ENCODE measurements at regions not wholly inside any gene's neighbourhood (a gene's known extent, or its start where the extent isn't known, plus 50 kb on each side); places are given as distances from the start of the nearest gene placed in this dataset.

DNA sequence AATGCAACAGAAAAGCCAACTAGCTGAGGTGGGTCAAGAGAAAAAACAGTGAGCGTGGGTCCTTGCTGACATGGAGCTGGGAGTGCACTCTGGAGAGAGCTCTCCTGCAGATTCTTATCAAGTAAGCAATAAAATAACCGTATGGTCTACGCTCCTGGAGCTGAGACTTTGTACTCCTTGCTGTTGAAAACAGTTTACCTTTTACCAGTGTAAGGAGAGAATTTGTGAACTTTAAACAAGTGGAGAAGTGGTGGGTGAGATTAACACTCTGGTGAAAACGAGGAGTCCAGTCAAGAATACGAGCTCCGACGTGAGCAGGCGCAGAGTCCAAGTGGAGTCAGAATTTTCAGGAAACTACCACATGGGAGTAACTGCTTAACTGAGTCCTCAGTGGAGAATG is 156.1 kb upstream of the ERCC6L2 start:
- no peak for DNase-seq
- H3K36me3 ChIP-seq, result no peaks in the 10 kb centered on the region
- no peaks in the 10 kb centered on the region for H3K27me3 ChIP-seq
- intact Hi-C loops (cut with DNase I; ENCODE audit: low total_unique reads) (no loop called here), in situ Hi-C loops (cut with MboI; ENCODE audit: low sequenced_read_pairs in 4 of 4) (no loop called here)
- no peaks in the 10 kb centered on the region for H3K9me3 ChIP-seq
- TF ChIP-seq, protein P1, sequence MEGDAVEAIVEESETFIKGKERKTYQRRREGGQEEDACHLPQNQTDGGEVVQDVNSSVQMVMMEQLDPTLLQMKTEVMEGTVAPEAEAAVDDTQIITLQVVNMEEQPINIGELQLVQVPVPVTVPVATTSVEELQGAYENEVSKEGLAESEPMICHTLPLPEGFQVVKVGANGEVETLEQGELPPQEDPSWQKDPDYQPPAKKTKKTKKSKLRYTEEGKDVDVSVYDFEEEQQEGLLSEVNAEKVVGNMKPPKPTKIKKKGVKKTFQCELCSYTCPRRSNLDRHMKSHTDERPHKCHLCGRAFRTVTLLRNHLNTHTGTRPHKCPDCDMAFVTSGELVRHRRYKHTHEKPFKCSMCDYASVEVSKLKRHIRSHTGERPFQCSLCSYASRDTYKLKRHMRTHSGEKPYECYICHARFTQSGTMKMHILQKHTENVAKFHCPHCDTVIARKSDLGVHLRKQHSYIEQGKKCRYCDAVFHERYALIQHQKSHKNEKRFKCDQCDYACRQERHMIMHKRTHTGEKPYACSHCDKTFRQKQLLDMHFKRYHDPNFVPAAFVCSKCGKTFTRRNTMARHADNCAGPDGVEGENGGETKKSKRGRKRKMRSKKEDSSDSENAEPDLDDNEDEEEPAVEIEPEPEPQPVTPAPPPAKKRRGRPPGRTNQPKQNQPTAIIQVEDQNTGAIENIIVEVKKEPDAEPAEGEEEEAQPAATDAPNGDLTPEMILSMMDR (IDR thresholded peaks at IDR 0.05 in 4 of 5, conservative IDR thresholded peaks at IDR 0.05 in 1 of 5), result no peak
- TF ChIP-seq POLR2A (IDR thresholded peaks at IDR 0.05), result no peak
- H3K4me3 ChIP-seq, result no peak overlapping the region
- H3K4me1 ChIP-seq, result no peaks in the 10 kb centered on the region
- no peak for ATAC-seq
- H3K27ac ChIP-seq, result no peak overlapping the region

GRCh38 chr9:95718263-95718662 is 157.2 kb upstream of the ERCC6L2 start:
- Histone ChIP-seq H3K27me3 (no peaks in the 10 kb centered on the region), H3K9me3 (no peaks in the 10 kb centered on the region), H3K36me3 (no peaks in the 10 kb centered on the region), H3K4me1 (no peaks in the 10 kb centered on the region), H3K27ac (no peak overlapping the region), H3K4me3 (no peak overlapping the region)
- ATAC-seq (no peak), DNase-seq (no peak)
- no peak for TF ChIP-seq POLR2A (IDR thresholded peaks at IDR 0.05)
- TF ChIP-seq, protein P1 (IDR thresholded peaks at IDR 0.05 in 4 of 5, conservative IDR thresholded peaks at IDR 0.05 in 1 of 5), result no peak
- in situ Hi-C loops (cut with MboI; ENCODE audit: low sequenced_read_pairs in 4 of 4), result no loop called here
- intact Hi-C loops (cut with DNase I; ENCODE audit: low total_unique reads), result no loop called here

DNA sequence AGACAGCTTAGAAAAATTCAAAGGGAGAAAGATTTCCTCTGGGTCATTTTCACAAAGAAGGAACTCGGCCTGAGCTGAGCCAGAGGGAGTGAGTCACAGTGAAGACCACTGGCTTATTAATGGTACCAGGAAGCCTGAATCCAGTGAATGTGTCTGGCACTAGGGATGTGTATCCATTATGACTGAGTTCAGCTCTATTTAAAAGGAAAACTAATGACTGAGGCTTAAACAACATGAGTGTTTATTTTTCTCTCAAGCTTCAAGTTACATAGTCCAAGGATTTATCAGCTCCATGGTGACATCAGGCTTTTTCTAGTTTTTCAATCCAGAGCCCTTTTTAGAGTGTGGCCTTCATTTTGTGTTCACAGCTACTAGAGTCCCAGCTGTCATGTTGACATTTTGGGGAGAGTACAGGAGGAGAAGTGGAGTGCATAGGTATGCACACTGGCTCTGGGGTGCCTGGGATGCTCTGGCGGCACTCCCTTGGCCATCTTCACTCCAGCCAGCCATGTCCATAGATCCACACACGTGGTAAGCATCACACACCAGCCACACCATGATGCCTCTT is 159.5 kb upstream of the ERCC6L2 start:
- intact Hi-C loops (cut with DNase I; ENCODE audit: low total_unique reads), result no loop called here
- ATAC-seq (no peak), DNase-seq (no peak)
- Histone ChIP-seq H3K27ac (no peak overlapping the region), H3K27me3 (no peaks in the 10 kb centered on the region), H3K36me3 (no peaks in the 10 kb centered on the region), H3K4me1 (no peaks in the 10 kb centered on the region), H3K9me3 (no peaks in the 10 kb centered on the region), H3K4me3 (no peak overlapping the region)
- in situ Hi-C loops (cut with MboI; ENCODE audit: low sequenced_read_pairs in 4 of 4), result no loop called here
- TF ChIP-seq, protein P1 (IDR thresholded peaks at IDR 0.05 in 4 of 5, conservative IDR thresholded peaks at IDR 0.05 in 1 of 5), result no peak
- no peak for TF ChIP-seq POLR2A (IDR thresholded peaks at IDR 0.05)

GRCh38 chr9:95710446-95710845 is 165.0 kb upstream of the ERCC6L2 start:
- Histone ChIP-seq H3K4me3 (no peak overlapping the region), H3K9me3 (no peaks in the 10 kb centered on the region), H3K27me3 (no peaks in the 10 kb centered on the region), H3K27ac (no peak overlapping the region), H3K4me1 (no peaks in the 10 kb centered on the region), H3K36me3 (no peaks in the 10 kb centered on the region)
- intact Hi-C loops (cut with DNase I; ENCODE audit: low total_unique reads), result no loop called here
- DNase-seq, result no peak
- no peak for ATAC-seq
- in situ Hi-C loops (cut with MboI; ENCODE audit: low sequenced_read_pairs in 4 of 4), result no loop called here
- TF ChIP-seq, protein P1 (IDR thresholded peaks at IDR 0.05 in 4 of 5, conservative IDR thresholded peaks at IDR 0.05 in 1 of 5), result no peak
- TF ChIP-seq POLR2A (IDR thresholded peaks at IDR 0.05), result no peak

- Histone ChIP-seq H3K4me3 (no peak overlapping the region), H3K27ac (no peak overlapping the region), H3K36me3 (no peaks in the 10 kb centered on the region), H3K27me3 (peaks cover 0 to 4% (median 0%) of the 10 kb centered on the region in 3 donors), H3K4me1 (no peaks in the 10 kb centered on the region), H3K9me3 (no peaks in the 10 kb centered on the region)
- TF ChIP-seq, protein P1 (IDR thresholded peaks at IDR 0.05 in 4 of 5, conservative IDR thresholded peaks at IDR 0.05 in 1 of 5), result no peak
- no peak for TF ChIP-seq POLR2A (IDR thresholded peaks at IDR 0.05)
- intact Hi-C loops (cut with DNase I; ENCODE audit: low total_unique reads), result no loop called here
- DNase-seq (no peak), ATAC-seq (no peak)
- in situ Hi-C loops (cut with MboI; ENCODE audit: low sequenced_read_pairs in 4 of 4), result no loop called here
These were observed 178.8 kb upstream of the ERCC6L2 start for GRCh38 chr9:95696701-95697100.

Measured in gastrocnemius medialis (tissue), 4 donors.